ENCODE measurements at regions not wholly inside any gene's neighbourhood (a gene's known extent, or its start where the extent isn't known, plus 50 kb on each side); places are given as distances from the start of the nearest gene placed in this dataset.

- TF ChIP-seq CTBP1 (IDR thresholded peaks at IDR 0.05; ENCODE audit: borderline replicate concordance) (no peak), ARNT (IDR thresholded peaks at IDR 0.05) (no peak), BHLHE40 (IDR thresholded peaks at IDR 0.05; ENCODE audit: borderline replicate concordance) (no peak), LEF1 (IDR thresholded peaks at IDR 0.05; ENCODE audit: borderline replicate concordance) (no peak), FOXK2 (IDR thresholded peaks at IDR 0.05) (no peak), ELF4 (IDR thresholded peaks at IDR 0.05) (no peak), SP1 (IDR thresholded peaks at IDR 0.05) (no peak)
- ChIA-PET CTCF (no interaction called here), POLR2A (no interaction called here)
- no peak for DNase-seq (ENCODE audit: extremely low spot score)
These were observed 286.8 kb upstream of the PBX1 start for GRCh38 chr1:164272156-164272555.

GRCh38 chr1:164296172-164296571, 262.8 kb upstream of the PBX1 start:
- CTCF ChIA-PET, result no interaction called here
- POLR2A ChIA-PET, result interaction anchor here (0.6 kb wide), 1 partner anchor 149 kb away, joined by 5 read pairs; no protein-coding TSS in a partner anchor
- DNase-seq (ENCODE audit: extremely low spot score), result no peak
- TF ChIP-seq ELF4 (IDR thresholded peaks at IDR 0.05) (no peak), L3MBTL2 (conservative IDR thresholded peaks at IDR 0.05) (no peak), SP1 (IDR thresholded peaks at IDR 0.05) (no peak)

- CTCF ChIA-PET, result no interaction called here
- POLR2A ChIA-PET, result no interaction called here
- no peak for TF ChIP-seq ELF4 (IDR thresholded peaks at IDR 0.05)
- TF ChIP-seq LEF1 (IDR thresholded peaks at IDR 0.05; ENCODE audit: borderline replicate concordance), result no peak
- TF ChIP-seq SUZ12 (IDR thresholded peaks at IDR 0.05), result no peak
- no peak for TF ChIP-seq L3MBTL2 (conservative IDR thresholded peaks at IDR 0.05)
- TF ChIP-seq ARNT (IDR thresholded peaks at IDR 0.05), result no peak
- TF ChIP-seq TARDBP (IDR thresholded peaks at IDR 0.05), result no peak
- no peak for TF ChIP-seq ZNF384 (IDR thresholded peaks at IDR 0.05)
- DNase-seq (ENCODE audit: extremely low spot score), result no peak
These were observed 250.9 kb upstream of the PBX1 start for GRCh38 chr1:164308101-164308500.

- DNase-seq (ENCODE audit: extremely low spot score), result no peak
- TF ChIP-seq HDGF (IDR thresholded peaks at IDR 0.05; ENCODE audit: borderline replicate concordance) (no peak), LEF1 (IDR thresholded peaks at IDR 0.05; ENCODE audit: borderline replicate concordance) (no peak), CTBP1 (IDR thresholded peaks at IDR 0.05; ENCODE audit: borderline replicate concordance) (no peak), PKNOX1 (IDR thresholded peaks at IDR 0.05) (no peak), NFRKB (IDR thresholded peaks at IDR 0.05) (no peak)
- CTCF ChIA-PET, result no interaction called here
- POLR2A ChIA-PET, result no interaction called here
These were observed 248.8 kb upstream of the PBX1 start for GRCh38 chr1:164310166-164310565.

GRCh38 chr1:164311377-164311776, 247.6 kb upstream of the PBX1 start:
- ChIA-PET CTCF (no interaction called here), POLR2A (no interaction called here)
- TF ChIP-seq NFRKB (IDR thresholded peaks at IDR 0.05) (no peak), ZNF384 (IDR thresholded peaks at IDR 0.05) (no peak), CTBP1 (IDR thresholded peaks at IDR 0.05; ENCODE audit: borderline replicate concordance) (no peak), SUZ12 (IDR thresholded peaks at IDR 0.05) (no peak)
- DNase-seq (ENCODE audit: extremely low spot score), result no peak

GRCh38 chr1:164320790-164321731, 237.9 kb upstream of the PBX1 start:
- POLR2A ChIA-PET, result no interaction called here
- CTCF ChIA-PET, result no interaction called here
- TF ChIP-seq L3MBTL2 (conservative IDR thresholded peaks at IDR 0.05) (no peak), FOXK2 (IDR thresholded peaks at IDR 0.05) (no peak), LEF1 (IDR thresholded peaks at IDR 0.05; ENCODE audit: borderline replicate concordance) (no peak), ELF4 (IDR thresholded peaks at IDR 0.05) (no peak), ARNT (IDR thresholded peaks at IDR 0.05) (no peak), FOXA1 (IDR thresholded peaks at IDR 0.05) (no peak), ZNF384 (IDR thresholded peaks at IDR 0.05) (no peak), HDGF (IDR thresholded peaks at IDR 0.05; ENCODE audit: borderline replicate concordance) (no peak), BHLHE40 (IDR thresholded peaks at IDR 0.05; ENCODE audit: borderline replicate concordance) (no peak), NFRKB (IDR thresholded peaks at IDR 0.05) (no peak), TARDBP (IDR thresholded peaks at IDR 0.05) (no peak), SUZ12 (IDR thresholded peaks at IDR 0.05) (no peak), PKNOX1 (IDR thresholded peaks at IDR 0.05) (no peak), FOXM1 (IDR thresholded peaks at IDR 0.05; ENCODE audit: borderline replicate concordance) (no peak)
- no peak for DNase-seq (ENCODE audit: extremely low spot score)

- no peak for DNase-seq (ENCODE audit: extremely low spot score)
- TF ChIP-seq SUZ12 (IDR thresholded peaks at IDR 0.05) (no peak), FOXA1 (IDR thresholded peaks at IDR 0.05) (no peak), HDGF (IDR thresholded peaks at IDR 0.05; ENCODE audit: borderline replicate concordance) (no peak), FOXK2 (IDR thresholded peaks at IDR 0.05) (no peak), ARNT (IDR thresholded peaks at IDR 0.05) (no peak)
- ChIA-PET POLR2A (no interaction called here), CTCF (no interaction called here)
These were observed 233.2 kb upstream of the PBX1 start for GRCh38 chr1:164325786-164326185.

- ChIA-PET CTCF (no interaction called here), POLR2A (no interaction called here)
- TF ChIP-seq TARDBP (IDR thresholded peaks at IDR 0.05), result no peak
- no peak for TF ChIP-seq CTBP1 (IDR thresholded peaks at IDR 0.05; ENCODE audit: borderline replicate concordance)
- TF ChIP-seq BHLHE40 (IDR thresholded peaks at IDR 0.05; ENCODE audit: borderline replicate concordance), result no peak
- TF ChIP-seq ARNT (IDR thresholded peaks at IDR 0.05), result no peak
- TF ChIP-seq FOXA1 (IDR thresholded peaks at IDR 0.05), result no peak
- no peak for TF ChIP-seq FOXK2 (IDR thresholded peaks at IDR 0.05)
- no peak for TF ChIP-seq NFRKB (IDR thresholded peaks at IDR 0.05)
These were observed 225.6 kb upstream of the PBX1 start for GRCh38 chr1:164333387-164333786.

More at GRCh38 chr1:164333387-164333786, 225.6 kb upstream of the PBX1 start:
- DNase-seq (ENCODE audit: extremely low spot score), result no peak
